GM19463 (cell line): ENCODE measurements at regions not wholly inside any gene's neighbourhood (a gene's known extent, or its start where the extent isn't known, plus 50 kb on each side); places are given as distances from the start of the nearest gene placed in this dataset.
"Not testable (repeated sequence)": the region's sequence is repeated elsewhere in the genome, so short reads cannot be mapped to it uniquely, and the experiment has no call there.

Experiments used
- ATAC-seq: cut with Tn5 transposase; IDR thresholded peaks from one replicate; pipeline ENCODE4 v1.9.1; 2021; ENCODE audit warnings: mild to moderate bottlenecking, moderate library complexity; ENCODE audit not compliant: unreplicated experiment

DNA sequence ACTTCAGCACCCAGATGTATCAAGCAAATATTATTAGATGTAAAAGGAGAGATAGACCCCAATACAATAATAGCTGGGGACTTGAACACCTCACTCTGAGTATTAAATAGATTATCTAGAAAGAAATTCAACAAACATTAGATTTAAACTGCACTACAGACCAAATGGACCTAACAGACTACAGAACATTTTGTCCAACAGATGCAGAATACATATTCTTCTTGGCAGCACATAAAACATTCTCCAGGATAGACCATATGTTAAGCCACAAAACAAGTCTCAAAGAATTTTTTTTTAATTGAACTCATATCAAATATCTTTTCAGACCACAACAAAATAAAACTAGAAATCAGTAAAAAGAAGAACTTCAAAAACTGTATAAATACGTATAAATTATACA, 130.4 kb downstream of the MTERF1 start:
- ATAC-seq, result no peak

DNA sequence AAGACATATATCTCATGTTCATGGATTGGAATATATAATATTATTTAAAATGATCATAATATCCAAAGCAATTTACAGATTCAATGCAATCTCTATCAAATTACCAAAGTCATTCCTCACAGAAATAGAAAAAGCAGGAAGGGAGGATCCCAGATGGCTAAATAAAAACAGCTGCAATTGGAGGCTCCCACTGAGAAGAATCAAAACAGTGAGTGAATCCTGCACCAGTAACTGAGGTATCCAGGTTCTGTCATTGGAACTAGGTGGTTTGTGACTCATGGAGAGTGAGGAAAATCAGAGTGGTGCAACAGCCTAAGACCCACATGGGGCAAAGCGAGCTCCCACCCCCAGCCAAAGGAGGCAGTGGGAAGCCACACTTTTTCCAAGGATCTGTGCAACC, 128.4 kb downstream of the MTERF1 start:
- ATAC-seq, result no peak

DNA sequence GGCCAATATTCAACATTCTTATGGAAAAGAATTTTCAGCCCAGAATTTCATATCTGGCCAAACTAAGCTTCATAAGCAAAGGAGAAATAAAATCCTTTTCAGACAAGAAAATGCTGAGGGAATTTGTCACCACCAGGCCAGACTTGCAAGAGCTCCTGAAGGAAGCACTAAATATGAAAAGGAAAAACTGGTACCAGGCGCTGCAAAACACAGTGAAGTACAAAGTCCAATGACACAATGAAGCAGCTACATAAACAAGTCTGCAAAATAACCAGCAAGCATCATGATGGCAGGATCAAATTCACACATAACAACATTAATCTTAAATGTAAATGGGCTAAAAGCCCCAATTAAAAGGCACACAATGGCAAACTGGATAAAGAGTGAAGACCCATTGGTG, 126.2 kb downstream of the MTERF1 start:
- not testable (repeated sequence) for ATAC-seq

DNA sequence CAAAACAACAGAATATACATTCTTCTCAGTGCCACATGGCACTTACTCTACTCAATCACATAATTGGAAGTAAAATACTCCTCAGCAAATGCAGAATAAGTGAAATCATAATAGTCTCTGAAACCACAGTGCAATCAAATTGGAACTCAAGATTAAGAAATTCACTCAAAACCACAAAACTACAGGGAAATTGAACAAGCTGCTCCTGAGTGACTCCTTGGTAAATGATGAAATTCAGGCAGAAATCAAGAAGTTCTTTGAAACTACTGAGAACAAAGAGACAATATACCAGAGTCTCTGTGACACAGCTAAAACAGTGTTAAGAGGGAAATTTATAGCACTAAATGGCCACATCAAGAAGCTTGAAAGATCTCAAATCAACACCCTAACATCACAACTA, 125.4 kb downstream of the MTERF1 start:
- not testable (repeated sequence) for ATAC-seq

DNA sequence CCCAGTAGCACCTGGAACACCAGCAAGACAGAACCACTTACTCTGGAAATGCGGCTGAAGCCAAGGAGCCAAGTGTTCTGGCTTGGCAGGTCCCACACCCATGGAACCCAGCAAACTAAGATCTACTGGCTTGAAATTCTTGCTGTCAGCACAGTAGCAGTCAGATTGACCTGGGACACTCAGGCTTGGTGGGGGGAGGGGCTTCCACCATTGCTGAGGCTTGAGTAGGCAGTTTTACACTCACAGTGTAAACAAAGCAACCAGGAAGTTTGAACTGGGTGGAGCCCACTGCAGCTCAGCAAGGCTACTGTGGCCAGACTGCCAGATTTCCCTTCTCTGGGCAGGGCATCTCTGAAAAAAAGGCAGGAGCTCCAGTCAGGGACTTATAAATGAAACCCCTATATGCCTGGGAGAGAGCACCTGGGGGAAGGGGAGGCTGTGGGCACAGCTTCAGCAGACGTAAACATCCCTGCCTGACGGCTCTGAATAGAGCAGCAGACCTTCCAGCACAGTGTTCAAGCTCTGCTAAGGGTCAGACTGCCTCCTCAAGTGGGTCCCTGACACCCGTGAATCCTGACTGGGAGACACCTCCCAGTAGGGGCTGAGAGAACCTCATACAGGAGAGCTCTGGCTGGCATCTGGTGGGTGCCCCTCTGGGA, 121.2 kb downstream of the MTERF1 start:
- no peak for ATAC-seq

DNA sequence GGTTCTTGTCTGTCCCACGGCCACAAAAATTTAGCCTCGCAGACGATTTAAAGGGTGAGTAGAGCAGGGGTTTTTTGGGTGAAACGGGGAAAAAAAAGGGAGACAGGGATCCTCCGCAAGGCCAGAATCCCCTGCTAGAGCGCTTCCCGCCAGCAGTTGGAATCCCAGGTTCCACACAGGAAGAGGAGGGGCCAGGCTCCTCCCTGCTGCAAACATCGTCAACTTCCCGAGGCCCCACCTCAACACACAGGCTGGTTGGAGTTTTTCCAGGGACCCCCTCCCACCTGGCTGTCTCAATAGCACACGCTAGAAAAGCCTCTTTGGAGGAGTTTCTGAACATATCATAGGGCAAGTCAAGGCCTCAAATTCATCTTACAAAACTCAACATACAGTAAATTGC, 112.7 kb downstream of the MTERF1 start:
- no peak for ATAC-seq

DNA sequence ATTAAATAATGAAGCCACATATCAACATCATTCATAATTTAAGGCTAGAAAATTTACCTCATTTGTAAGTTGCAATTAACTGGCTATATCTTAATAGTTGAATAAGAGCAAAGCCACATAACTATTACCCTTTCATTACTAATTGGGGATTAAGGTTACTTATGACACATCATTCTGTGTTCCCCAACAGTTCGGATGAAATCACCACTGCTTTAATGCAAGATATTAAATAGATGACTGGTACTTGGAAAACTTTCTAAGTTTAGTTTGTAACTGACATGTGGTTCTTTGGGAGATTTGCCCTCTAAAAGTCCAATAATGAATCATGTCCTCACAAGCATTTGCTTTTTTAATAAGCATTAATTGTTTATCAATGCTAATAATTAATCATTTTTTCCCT, 109.1 kb downstream of the MTERF1 start:
- no peak for ATAC-seq

DNA sequence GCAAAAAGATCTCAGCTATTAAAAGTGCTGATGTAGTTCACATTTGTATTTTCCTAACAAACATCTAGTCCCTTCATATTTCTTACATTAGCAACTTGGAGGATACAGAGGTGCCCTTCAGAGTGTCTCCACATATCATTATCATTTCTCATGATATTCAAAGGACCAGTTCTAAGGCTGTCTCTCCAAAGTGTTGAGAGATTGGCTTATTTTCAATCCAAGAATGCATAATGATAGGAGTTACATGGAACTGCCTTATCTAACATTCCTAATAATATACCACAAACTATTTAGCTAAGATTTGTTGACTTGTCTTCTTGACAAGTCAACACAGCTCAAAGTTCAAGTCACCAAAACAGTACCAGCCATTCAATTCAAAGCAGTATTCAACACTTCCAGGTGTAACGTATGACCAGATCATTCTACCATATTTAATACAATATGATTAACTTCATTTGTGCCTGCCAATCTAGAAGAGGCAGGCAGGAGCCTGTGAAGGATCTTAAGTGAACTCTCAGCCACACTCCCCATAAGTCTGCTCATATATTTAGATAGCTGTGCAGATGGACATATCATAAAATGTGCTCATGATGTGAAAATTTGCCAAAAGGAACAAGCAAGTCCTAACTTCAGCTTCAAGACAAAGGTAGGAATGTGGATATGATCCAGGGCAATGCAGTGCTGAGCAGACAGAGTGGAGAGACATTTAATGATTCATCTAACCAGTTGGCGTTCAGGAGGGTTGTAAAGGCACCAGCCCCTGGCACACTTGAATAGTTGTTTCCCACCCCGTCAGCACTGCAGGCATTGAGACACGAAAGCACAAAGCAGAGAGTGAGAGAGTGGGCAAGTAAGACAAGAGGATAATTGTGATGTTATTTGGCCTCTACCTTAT, 108.3 kb downstream of the MTERF1 start:
- no peak for ATAC-seq

DNA sequence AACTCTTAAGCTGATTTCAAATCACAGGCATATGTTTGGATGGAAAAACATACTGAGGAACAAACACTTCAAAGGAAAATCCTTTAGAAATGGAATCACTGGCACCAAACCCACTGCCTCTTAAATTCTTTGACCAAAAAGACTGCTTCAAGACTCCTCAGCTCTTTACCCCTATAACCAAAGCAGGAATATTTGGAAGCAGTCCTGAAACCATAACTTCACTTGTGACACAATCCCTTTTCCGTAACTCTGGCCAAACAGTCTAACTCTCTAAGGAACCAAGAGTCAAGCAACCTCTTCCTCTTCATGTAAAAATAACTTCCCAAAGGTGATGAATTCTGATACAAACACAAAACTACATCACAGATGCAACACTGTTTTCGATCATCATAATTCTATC, 104.3 kb downstream of the MTERF1 start:
- ATAC-seq, result no peak

DNA sequence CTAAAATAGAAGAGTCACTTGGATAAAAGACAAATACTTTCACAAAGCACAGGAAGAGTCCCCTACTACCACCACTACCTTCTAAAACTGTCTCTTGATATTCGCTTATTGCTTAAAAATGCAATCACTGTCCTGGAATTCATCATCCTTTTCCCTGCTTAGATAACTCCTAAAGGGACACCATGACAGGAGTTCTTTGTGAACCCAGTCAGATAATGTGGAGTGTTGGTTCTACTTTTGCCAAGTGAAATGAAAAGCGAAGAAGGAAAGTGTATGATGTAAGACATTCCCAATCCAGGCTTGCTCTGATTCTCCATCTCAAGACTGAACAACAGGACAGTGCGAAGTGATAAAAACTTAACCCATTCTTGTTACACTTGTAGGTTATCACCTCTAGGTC, 103.0 kb downstream of the MTERF1 start:
- no peak for ATAC-seq

DNA sequence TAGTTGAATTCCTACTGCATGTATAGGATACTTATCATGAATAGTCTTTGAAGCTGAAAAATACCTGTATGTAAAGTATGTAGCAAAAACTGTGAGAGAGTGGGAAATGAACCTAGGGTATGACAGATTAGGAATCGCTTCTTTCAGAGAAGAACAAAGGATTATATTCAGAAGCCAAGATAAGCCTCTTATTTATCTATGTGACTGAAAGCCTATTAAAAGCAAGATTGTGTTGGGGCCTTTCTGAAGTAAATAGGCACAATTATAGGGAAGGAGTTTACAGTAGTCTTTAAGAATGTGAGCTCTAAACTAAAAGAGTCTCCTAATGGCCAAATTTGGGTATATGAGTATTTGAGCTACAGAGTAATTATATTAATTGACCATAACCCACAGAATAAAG, 102.1 kb downstream of the MTERF1 start:
- no peak for ATAC-seq

DNA sequence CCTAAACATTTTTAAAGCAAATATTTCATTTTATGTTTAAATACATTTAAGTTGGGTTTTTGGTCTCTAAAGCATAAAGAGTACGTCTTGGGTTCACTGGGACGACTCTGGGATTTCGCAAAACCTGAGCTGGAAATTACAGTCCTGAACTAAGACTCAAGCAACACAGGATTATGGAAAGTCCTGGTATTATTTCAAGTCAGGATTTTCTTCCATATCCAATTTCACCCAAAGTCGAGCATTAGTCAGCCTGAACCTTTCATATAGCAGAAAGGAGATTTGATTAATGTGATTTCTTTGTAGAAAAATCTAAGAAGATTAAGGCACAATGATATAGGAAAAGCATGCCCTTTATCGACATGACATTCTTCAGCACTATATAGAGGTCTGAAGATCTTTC, 100.0 kb downstream of the MTERF1 start:
- ATAC-seq, result no peak

DNA sequence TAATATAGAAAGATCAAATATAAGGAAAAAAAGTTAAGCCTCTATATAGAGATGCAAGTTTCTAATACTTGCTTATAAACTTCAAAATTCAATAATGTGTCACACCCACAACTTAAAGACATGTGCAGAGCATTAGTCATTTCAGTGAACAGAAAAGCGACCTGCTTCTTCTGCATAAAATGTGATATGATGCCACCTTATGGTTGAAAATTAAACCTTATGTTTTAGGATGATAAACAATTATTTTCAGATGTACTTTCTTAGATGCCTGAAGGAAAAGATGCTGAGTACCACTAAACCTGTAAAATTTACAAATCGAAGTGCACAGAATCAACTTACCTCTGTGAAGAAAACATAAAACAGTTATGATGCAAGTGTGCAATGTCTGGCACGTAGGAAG, 96.0 kb downstream of the MTERF1 start:
- no peak for ATAC-seq

DNA sequence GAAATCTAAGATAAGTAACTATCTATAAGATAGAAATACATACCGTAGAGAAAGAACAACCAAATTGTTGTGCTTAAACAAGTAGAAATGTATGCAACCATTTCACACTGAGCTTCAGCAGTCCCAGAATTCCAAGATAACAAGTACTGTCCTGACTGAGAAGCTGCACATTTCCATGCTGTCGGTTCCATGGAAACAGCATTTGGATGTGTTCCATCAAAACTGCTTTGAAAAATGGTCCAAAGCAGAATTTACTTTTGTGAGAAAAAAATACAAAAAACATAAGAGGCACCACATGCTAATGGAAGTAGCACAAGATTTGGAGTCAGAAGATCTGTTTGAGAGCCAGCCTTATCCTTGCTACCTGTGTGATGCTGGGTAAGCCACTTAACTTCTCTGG, 92.6 kb downstream of the MTERF1 start:
- ATAC-seq, result no peak

DNA sequence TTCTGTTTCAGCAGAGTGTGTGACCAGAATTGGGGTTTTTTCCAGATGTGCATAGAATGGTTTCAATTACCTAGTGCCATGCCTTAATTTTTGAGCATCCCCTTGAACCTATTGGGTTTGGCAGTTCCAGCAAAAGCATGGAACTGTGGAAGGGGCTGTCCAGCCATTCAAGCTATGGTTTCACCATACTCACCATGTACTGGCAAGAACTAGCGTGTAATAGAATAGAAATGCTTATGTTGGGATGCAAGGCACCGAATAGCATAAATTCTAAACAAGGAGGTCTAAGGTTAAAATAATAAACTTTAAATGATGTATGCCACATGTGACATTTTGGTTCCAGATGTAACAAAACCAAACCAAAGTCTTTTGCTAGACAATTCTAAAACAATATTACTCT, 91.4 kb downstream of the MTERF1 start:
- no peak for ATAC-seq

DNA sequence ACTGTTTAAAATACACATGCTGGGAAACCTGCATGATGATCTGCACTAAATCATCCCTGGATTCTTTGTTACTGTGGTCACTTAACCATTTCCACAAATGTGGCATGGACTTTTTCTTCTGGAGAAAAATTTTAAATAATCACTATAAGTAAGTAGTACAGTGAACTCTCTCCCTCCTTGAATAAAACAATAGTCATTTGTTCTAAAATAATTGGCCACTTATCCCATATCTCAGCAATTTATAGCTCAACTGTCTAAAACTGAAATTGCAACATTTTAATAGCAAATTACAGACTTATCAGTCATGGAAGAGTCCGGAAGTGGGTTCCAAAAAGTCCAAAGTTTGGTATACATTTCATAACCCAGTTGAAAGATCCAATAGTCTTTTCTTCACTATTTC, 90.9 kb downstream of the MTERF1 start:
- no peak for ATAC-seq

DNA sequence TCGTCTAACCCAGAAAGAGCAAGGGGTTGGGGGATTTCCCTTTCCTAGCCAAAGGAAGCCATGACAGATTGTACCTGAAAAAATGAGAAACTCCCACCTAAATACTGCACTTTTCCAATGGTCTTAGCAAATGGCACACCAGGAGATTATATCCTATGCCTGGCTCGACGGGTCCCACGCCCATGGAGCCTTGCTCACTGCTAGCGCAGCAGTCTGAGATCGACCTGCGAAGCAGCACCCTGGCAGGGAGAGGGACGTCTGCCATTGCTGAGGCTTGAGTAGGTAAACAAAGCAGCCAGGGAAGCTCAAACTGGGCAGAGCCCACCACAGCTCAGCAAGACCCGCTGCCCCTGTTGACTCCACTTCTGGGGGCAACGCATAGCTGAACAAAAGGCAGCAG, 89.9 kb downstream of the MTERF1 start:
- not testable (repeated sequence) for ATAC-seq

DNA sequence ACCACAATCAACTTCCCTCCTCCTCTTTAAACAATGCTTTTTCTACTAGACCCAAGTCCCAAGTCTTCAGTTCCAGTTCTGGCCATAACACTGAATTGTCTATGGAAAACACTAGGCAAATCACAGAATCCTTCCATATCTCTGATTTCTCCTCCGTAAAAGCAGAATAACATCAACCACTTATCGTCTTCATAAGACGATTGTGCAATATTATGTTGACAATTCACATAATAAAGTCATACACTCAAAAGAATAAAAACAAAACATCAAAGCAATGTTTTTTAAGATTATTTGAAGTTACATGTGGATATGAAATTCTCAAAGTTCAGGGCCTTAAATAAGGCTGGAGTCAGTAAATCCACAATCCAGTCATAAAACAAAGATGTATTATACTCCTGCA, 84.4 kb downstream of the MTERF1 start:
- no peak for ATAC-seq

DNA sequence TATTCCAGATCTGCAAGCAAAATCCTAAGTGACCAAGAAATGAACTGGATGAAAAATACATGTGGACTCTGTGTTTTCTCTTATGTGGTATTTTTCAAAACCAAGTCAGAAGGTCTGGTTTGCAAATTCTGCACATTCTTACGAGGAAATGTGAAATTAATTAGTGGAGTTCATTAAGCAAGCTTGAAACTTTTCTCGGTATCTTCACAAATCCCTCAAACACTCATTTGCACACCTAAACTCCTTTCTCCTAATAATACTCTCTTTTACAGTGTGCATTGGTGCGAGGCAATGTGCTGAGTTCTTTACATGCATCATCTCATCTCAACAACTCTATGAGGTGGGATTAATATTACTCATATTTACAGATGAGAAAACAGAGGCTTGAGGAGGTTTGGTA, 82.1 kb downstream of the MTERF1 start:
- no peak for ATAC-seq

DNA sequence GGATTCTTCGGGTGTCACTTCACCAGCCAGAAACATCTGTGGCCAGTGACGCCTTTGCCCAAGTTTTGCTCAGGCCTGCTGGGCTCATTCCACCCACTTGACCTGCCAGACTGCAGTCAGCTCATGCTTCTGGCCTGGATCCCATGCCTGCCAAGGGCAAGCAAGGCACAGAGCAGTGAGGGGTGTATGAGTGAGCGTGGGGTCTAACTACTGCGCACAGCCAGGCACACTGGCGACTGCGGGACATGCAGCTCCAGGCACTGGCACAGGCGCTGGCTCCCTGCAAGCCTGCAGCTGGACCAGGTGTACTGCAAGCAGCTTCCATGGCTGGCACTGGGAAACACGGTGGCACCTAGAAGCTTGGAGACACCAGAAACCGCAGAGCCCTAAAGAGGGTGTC, 80.1 kb downstream of the MTERF1 start:
- ATAC-seq, result no peak

DNA sequence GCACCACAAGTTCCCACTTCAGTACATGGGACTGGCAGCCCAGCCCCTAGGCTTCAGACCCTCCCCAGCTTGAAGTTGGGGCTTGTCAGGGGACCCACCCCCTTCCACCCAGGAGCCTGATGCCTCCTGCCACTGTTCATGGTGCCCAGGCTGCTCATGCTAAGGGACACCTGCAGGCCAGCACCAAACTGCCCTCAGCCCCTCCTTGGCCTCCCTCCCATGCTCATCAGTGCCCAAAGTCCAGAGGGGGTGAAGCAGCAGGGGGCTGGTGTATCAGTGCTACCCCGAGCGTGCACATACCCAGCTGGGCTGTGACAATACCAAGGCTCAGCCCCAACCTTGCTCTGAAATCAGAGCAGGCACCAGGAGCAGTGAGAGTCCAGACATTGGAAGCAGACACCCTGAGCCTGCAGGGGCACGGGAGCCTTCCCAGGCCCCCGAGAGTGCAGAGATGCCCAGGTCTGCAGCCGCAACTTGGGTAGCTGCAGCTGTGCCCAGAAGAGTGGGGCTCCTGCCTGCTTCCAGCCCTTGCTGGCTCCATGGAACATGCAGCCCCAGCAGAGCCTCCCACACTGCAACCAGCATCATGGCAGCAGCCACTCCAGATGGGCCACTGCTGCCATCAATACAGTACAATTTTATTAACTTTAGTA, 79.0 kb downstream of the MTERF1 start:
- no peak for ATAC-seq

DNA sequence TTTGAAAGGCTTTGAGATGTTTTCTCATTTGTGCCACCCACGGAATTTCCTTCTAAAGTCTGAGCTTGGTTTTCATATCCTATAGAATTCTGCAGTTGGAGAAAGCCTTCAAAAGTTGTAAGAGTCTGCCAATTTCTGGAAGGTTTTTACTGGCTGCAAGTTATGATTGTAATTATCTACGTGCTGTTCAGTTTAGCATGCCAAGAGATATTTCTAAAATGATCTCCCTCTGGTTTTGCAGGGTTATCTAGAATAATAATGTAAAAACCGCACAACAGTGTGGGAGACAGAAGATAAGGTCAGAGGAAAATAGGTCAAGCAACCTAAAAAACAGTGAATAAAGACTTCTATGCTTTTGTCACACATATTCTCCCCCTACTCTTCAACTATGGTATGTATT, 69.3 kb downstream of the MTERF1 start:
- no peak for ATAC-seq
